Aorta (tissue), 5 donors: ENCODE measurements at regions not wholly inside any gene's neighbourhood (a gene's known extent, or its start where the extent isn't known, plus 50 kb on each side); places are given as distances from the start of the nearest gene placed in this dataset.

Source experiments
- ATAC-seq: fragments of 200-7000 bp; cut with Tn5 transposase; one replicate; pipeline ENCODE4 v1.9.1; 2022; ENCODE audit warnings: moderate library complexity; ENCODE audit not compliant: low FRiP score
- DNase-seq, 2 donors: peaks; one replicate each; pipeline ENCODE4 v3.0.0-alpha.2; 2020
- H3K27ac ChIP-seq, 2 donors: one replicate each; pipeline ENCODE4 v1.5.1; 2013; ENCODE audit warnings: low read length in 2 of 2, mild to moderate bottlenecking in 2 of 2, moderate library complexity in 2 of 2, control low read depth in 1 of 2, inconsistent platforms in 1 of 2, low read depth in 1 of 2
- H3K27me3 ChIP-seq, 2 donors: one replicate each; pipeline ENCODE4 v1.6.1; 2013; ENCODE audit warnings: control low read depth in 1 of 2, low read length in 1 of 2, mild to moderate bottlenecking in 1 of 2, moderate library complexity in 1 of 2; ENCODE audit not compliant: insufficient read depth in 2 of 2, control insufficient read depth in 1 of 2
- H3K36me3 ChIP-seq, 2 donors: one replicate each; pipeline ENCODE4 v1.6.1; 2013; ENCODE audit warnings: control low read depth in 1 of 2, low read length in 1 of 2, mild to moderate bottlenecking in 1 of 2; ENCODE audit not compliant: insufficient read depth in 2 of 2, control insufficient read depth in 1 of 2
- H3K4me1 ChIP-seq, 2 donors: one replicate each; pipeline ENCODE4 v1.6.1; 2013; ENCODE audit warnings: low read length in 2 of 2, control low read depth in 1 of 2, mild to moderate bottlenecking in 1 of 2, moderate library complexity in 1 of 2; ENCODE audit not compliant: insufficient read depth in 2 of 2, control insufficient read depth in 1 of 2
- H3K4me3 ChIP-seq, 2 donors: one replicate each; pipeline ENCODE4 v1.5.1; 2013; ENCODE audit warnings: low read length in 2 of 2, control low read depth in 1 of 2, mild to moderate bottlenecking in 1 of 2
- H3K9me3 ChIP-seq: one replicate; pipeline ENCODE4 v1.6.1; 2013; ENCODE audit warnings: mild to moderate bottlenecking, low read length; ENCODE audit not compliant: control insufficient read depth
- WGBS, 2 donors: extraction: QIAGEN DNeasy Blood & Tissue Kit; methylation state at CpG; one replicate each; pipeline ENCODE4 v1.1.7; 2013; 5-methylcytosine and 5-hydroxymethylcytosine counted together
- intact Hi-C, 2 donors: fragments of 100-400 bp; cut with DNase I; formaldehyde crosslinking; loops; one replicate each; pipeline versions ENCODE4 v1.14.2 to v1.15.0; 2022
- donor health status: healthy with polysubstance abuse.
- donor health status: Bipolar disorder and iron deficiency.
- donor health status: DM: no; HTN: no; CAD: no.
- donor health status: DM: no; HTN: no; CAD: no.
- donor health status: DM: yes; HTN: yes; CAD: no.

- no peaks in the 10 kb centered on the region for H3K4me1 ChIP-seq
- no peak overlapping the region for H3K4me3 ChIP-seq
- DNase-seq: no peak
- H3K9me3 ChIP-seq: no peaks in the 10 kb centered on the region
- ATAC-seq: no peak
- H3K27me3 ChIP-seq: no peaks in the 10 kb centered on the region
- no peak overlapping the region for H3K27ac ChIP-seq
- WGBS, 2 donors: 71 to 88% methylated on average over 4 of the region's 4 CpGs
- H3K36me3 ChIP-seq: no peaks in the 10 kb centered on the region
- intact Hi-C loops: no loop called here
These were observed 529.8 kb upstream of the GOT2 start for GRCh38 chr16:59263955-59264354.

DNA sequence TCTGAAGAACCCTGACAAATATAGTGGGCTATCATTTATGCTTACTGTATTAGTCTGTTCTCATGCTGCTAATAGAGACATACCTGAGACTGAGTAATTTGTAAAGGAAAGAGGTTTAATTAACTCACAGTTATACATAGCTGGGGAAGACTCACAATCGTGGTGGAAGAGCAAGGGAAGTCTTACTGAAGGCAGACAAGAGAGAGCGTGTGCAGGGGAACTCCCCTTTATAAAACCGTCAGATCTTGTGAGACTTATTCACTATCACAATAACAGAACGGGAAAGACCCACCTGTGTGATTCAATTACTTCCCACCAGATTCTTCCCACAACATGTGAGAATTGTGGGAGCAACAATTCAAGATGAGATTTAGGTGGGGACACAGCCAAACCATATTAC is 526.8 kb upstream of the GOT2 start:
- Histone ChIP-seq H3K9me3 (no peaks in the 10 kb centered on the region), H3K36me3 (no peaks in the 10 kb centered on the region), H3K4me3 (no peak overlapping the region), H3K27ac (no peak overlapping the region), H3K4me1 (no peaks in the 10 kb centered on the region), H3K27me3 (no peaks in the 10 kb centered on the region)
- 84 to 90% methylated on average over 4 of the region's 4 CpGs for WGBS, 2 donors
- ATAC-seq: no peak
- DNase-seq: no peak
- intact Hi-C loops: no loop called here

GRCh38 chr16:59259950-59260319 is 525.8 kb upstream of the GOT2 start:
- no peaks in the 10 kb centered on the region for H3K4me1 ChIP-seq
- ATAC-seq: no peak
- H3K36me3 ChIP-seq: no peaks in the 10 kb centered on the region
- no peaks in the 10 kb centered on the region for H3K27me3 ChIP-seq
- H3K27ac ChIP-seq: no peak overlapping the region
- intact Hi-C loops: no loop called here
- no peak overlapping the region for H3K4me3 ChIP-seq
- no peak for DNase-seq
- no peaks in the 10 kb centered on the region for H3K9me3 ChIP-seq

DNA sequence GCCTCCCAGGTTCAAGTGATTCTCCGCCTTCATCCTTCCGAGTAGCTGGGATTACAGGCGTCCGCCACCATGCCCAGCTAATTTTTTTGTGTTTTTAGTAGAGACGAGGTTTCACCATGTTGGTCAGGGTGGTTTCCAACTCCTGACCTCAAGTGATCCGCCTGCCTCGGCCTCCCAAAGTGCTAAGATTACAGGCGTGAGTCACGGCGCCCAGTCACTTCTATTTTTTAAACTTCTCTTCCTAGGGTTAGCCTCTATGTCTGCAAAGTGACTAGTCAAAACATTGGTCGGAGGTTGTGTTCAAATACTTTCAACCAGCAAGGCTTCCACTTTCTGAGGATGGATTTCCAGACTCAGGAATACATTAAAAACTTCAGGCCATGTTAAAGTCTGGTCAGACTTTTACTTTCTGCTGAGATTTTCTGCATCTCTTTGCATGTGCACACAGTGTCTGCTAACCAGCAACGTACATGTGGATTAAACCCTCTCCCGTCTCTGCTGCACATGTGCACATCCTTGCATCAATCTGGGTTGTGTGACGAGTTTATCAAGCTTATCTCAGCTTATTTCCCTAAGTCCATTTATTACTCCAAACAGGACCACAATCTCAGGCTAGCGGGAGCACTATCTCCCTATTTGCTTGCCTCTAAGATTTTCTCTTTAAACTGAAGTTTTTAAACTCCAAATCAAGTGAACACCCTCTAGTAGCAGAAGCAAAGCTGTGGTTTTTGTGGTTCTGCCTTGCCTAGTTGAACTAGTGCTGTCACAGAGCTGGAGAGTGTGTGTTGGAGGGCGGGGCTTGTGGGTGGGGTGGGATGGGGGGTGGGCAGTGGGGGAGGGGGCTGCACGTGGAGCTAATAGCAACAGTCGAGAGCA is 525.2 kb upstream of the GOT2 start:
- Histone ChIP-seq H3K9me3 (no peaks in the 10 kb centered on the region), H3K4me3 (no peak overlapping the region), H3K36me3 (no peaks in the 10 kb centered on the region), H3K27me3 (no peaks in the 10 kb centered on the region), H3K4me1 (no peaks in the 10 kb centered on the region), H3K27ac (no peak overlapping the region)
- no peak for DNase-seq
- no peak for ATAC-seq
- 66% methylated on average over 18 of the region's 18 CpGs for WGBS, 2 donors
- intact Hi-C loops: no loop called here

- Histone ChIP-seq H3K27me3 (no peaks in the 10 kb centered on the region), H3K27ac (no peak overlapping the region), H3K4me3 (no peak overlapping the region), H3K36me3 (no peaks in the 10 kb centered on the region), H3K4me1 (no peaks in the 10 kb centered on the region), H3K9me3 (no peaks in the 10 kb centered on the region)
- WGBS, 2 donors: 79 to 85% methylated on average over 3 of the region's 3 CpGs
- DNase-seq (no peak), ATAC-seq (no peak)
- intact Hi-C loops: no loop called here
These were observed 518.2 kb upstream of the GOT2 start for GRCh38 chr16:59252317-59252716.

DNA sequence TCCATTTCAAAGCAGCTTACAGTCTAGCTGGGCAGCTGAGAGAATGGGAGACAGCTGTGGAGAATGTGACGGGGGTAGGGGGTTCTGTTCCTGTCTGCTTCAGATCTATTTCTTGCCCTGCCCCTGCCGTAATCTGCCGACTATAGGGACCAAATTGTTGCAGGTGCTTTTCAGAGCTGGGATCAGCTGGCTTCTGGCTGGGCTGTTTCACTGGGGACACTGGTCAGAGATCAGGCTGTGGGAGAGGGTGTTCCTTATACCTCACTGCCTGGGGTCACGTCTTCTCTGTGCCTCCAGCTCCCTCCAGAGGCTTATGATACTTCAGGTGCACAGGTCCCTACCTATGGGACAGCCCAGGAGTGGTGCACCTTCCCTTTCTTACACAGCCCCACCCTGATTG is 514.9 kb upstream of the GOT2 start:
- Histone ChIP-seq H3K27ac (no peak overlapping the region), H3K27me3 (no peaks in the 10 kb centered on the region), H3K36me3 (no peaks in the 10 kb centered on the region), H3K4me3 (no peak overlapping the region), H3K9me3 (no peaks in the 10 kb centered on the region), H3K4me1 (no peaks in the 10 kb centered on the region)
- intact Hi-C loops: no loop called here
- ATAC-seq (no peak), DNase-seq (no peak)
- 42% methylated on average over 4 of the region's 4 CpGs for WGBS, 2 donors

GRCh38 chr16:59242556-59242955 is 508.4 kb upstream of the GOT2 start:
- no peak overlapping the region for H3K27ac ChIP-seq
- WGBS, 2 donors: 51 to 55% methylated on average over 4 of the region's 4 CpGs
- H3K36me3 ChIP-seq: no peaks in the 10 kb centered on the region
- ATAC-seq: no peak
- H3K9me3 ChIP-seq: no peaks in the 10 kb centered on the region
- intact Hi-C loops: no loop called here
- DNase-seq: no peak
- H3K4me3 ChIP-seq: no peak overlapping the region
- H3K27me3 ChIP-seq: no peaks in the 10 kb centered on the region
- H3K4me1 ChIP-seq: no peaks in the 10 kb centered on the region

- H3K27ac ChIP-seq: no peak overlapping the region
- no peak for DNase-seq
- 89 to 91% methylated on average over 3 of the region's 3 CpGs for WGBS, 2 donors
- intact Hi-C loops: no loop called here
- H3K36me3 ChIP-seq: no peaks in the 10 kb centered on the region
- no peaks in the 10 kb centered on the region for H3K27me3 ChIP-seq
- H3K4me3 ChIP-seq: no peak overlapping the region
- ATAC-seq: no peak
- no peaks in the 10 kb centered on the region for H3K9me3 ChIP-seq
- H3K4me1 ChIP-seq: no peaks in the 10 kb centered on the region
These were observed 504.1 kb upstream of the GOT2 start for GRCh38 chr16:59238246-59238645.

DNA sequence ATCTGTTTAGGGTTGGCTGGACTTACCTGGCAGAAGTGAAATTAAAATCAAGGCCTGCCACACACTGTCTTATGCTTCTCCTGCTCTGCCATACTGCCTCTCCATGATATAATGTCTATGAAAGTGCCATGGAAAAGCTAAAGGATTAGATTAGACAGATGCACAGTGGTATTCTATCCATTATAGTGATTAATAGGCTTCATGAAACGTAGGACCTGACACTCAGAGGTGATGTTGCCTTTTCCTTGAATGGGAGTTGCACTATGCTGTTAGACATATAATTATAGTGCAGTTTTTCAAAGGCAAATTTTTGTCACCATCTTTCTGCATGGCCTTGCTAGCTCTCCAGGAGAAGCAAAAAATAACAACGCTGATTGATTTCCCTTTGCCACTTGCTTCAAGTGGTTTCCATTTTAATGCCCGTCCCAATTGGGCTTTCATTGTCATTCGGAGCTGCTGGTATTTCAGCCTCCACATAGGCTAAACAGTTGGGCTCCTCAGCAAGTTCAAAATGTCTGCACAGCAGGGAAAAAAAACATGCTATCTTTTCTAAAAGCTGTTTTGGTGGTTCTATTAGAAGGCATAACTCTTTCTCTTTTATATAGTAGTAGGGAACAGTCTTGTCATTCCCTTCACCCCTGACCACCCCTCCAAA is 502.8 kb upstream of the GOT2 start:
- intact Hi-C loops: no loop called here
- no peak overlapping the region for H3K4me3 ChIP-seq
- no peak for ATAC-seq
- no peaks in the 10 kb centered on the region for H3K4me1 ChIP-seq
- WGBS, 2 donors: 50 to 62% methylated on average over 4 of the region's 4 CpGs
- no peaks in the 10 kb centered on the region for H3K36me3 ChIP-seq
- no peak for DNase-seq
- H3K9me3 ChIP-seq: no peaks in the 10 kb centered on the region
- no peaks in the 10 kb centered on the region for H3K27me3 ChIP-seq
- no peak overlapping the region for H3K27ac ChIP-seq
